Astrocyte (in vitro differentiated cells and primary cell): ENCODE measurements at regions not wholly inside any gene's neighbourhood (a gene's known extent, or its start where the extent isn't known, plus 50 kb on each side); places are given as distances from the start of the nearest gene placed in this dataset.
A peak's percentile ranks its signal among the peaks of the same experiment; 100 is the strongest.

Experiments
- DNase-seq: peaks from one replicate; pipeline ENCODE4 v3.0.0-alpha.2; 2010; ENCODE audit warnings: low read depth
- FAIRE-seq: peaks from 2 replicates; lab custom pipeline; 2011; peaks lifted over from hg19 to GRCh38; lab: Jason Lieb, UNC
- H2AFZ ChIP-seq: 2 replicates; pipeline ENCODE4 v1.6.0; 2012; ENCODE audit warnings: low read depth, low read length, inconsistent platforms
- H3K27ac ChIP-seq: 2 replicates; pipeline ENCODE4 v1.5.1; 2011; ENCODE audit warnings: low read depth, low read length, inconsistent platforms
- H3K27me3 ChIP-seq: 2 replicates; pipeline ENCODE4 v1.6.0; 2011; ENCODE audit warnings: low read length, inconsistent platforms; ENCODE audit not compliant: insufficient read depth
- H3K36me3 ChIP-seq: 2 replicates; pipeline ENCODE4 v1.5.1; 2011; ENCODE audit warnings: low read length, inconsistent platforms; ENCODE audit not compliant: insufficient read depth
- H3K4me1 ChIP-seq: 2 replicates; pipeline ENCODE4 v1.5.1; 2011; ENCODE audit warnings: low read length, inconsistent platforms; ENCODE audit not compliant: insufficient read depth
- H3K4me2 ChIP-seq: 2 replicates; pipeline ENCODE4 v1.6.0; 2012; ENCODE audit warnings: low read length, inconsistent platforms
- H3K4me3 ChIP-seq: 2 replicates; pipeline ENCODE4 v1.5.1; 2011; ENCODE audit warnings: low read depth, mild to moderate bottlenecking, low read length, inconsistent platforms; ENCODE audit not compliant: insufficient read depth
- H3K79me2 ChIP-seq: 2 replicates; pipeline ENCODE4 v1.6.0; 2012; ENCODE audit warnings: mild to moderate bottlenecking, low read length, inconsistent platforms; ENCODE audit not compliant: insufficient read depth
- H3K9ac ChIP-seq: 2 replicates; pipeline ENCODE4 v1.6.0; 2012; ENCODE audit warnings: mild to moderate bottlenecking, low read length, inconsistent platforms
- H3K9me3 ChIP-seq: 2 replicates; pipeline ENCODE4 v1.5.1; 2012; ENCODE audit warnings: low read depth, mild to moderate bottlenecking, low read length, inconsistent platforms; ENCODE audit not compliant: insufficient read depth
- H4K20me1 ChIP-seq: 2 replicates; pipeline ENCODE4 v1.6.0; 2012; ENCODE audit warnings: low read length, inconsistent platforms; ENCODE audit not compliant: insufficient read depth
- H3K27ac Mint-ChIP-seq: one replicate; pipeline ENCODE4 v1.8.0; 2021; ENCODE audit warnings: mild to moderate bottlenecking, mixed read lengths; ENCODE audit not compliant: unreplicated experiment
- H3K27me3 Mint-ChIP-seq: one replicate; pipeline ENCODE4 v1.8.0; 2021; ENCODE audit warnings: low read depth, mixed read lengths; ENCODE audit not compliant: unreplicated experiment
- H3K36me3 Mint-ChIP-seq: one replicate; pipeline ENCODE4 v1.8.0; 2021; ENCODE audit warnings: low read depth, mixed read lengths; ENCODE audit not compliant: unreplicated experiment
- H3K4me1 Mint-ChIP-seq: one replicate; pipeline ENCODE4 v1.8.0; 2021; ENCODE audit warnings: low read depth, mixed read lengths; ENCODE audit not compliant: unreplicated experiment
- H3K4me3 Mint-ChIP-seq: one replicate; pipeline ENCODE4 v1.8.0; 2021; ENCODE audit warnings: mild to moderate bottlenecking, moderate library complexity, mixed read lengths; ENCODE audit not compliant: unreplicated experiment
- H3K9me3 Mint-ChIP-seq: one replicate; pipeline ENCODE4 v1.8.0; 2021; ENCODE audit warnings: mild to moderate bottlenecking, mixed read lengths; ENCODE audit not compliant: unreplicated experiment
- EZH2 ChIP-seq: IDR thresholded peaks from 2 replicates; pipeline ENCODE4 v1.6.1; 2012; ENCODE audit warnings: mild to moderate bottlenecking, low read length, inconsistent platforms; ENCODE audit not compliant: insufficient read depth
- TF ChIP-seq, protein P1 (sequence below): IDR thresholded peaks from 2 replicates; pipeline ENCODE4 v1.5.1; 2011; ENCODE audit warnings: low read depth, mild to moderate bottlenecking, inconsistent platforms, low read length, moderate library complexity; ENCODE audit not compliant: insufficient read depth

DNA sequence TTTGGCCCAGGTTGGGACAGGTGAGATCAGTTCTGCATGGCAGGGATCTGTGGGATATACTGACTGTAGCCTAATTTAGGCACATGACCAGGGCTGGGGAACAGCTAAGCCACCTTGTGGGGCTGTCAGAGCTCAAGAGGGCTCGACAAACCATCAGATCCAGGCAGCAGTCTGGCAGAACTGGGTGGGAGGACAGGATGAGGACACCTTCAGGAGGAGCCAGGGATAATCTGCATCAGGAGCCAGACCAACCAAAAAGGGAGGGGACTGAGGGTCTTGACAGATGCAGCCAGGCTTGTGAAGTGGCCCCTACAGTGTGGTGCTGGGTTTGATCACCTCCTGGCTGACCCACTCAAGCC is 123.4 kb downstream of the MAFB start:
- Histone ChIP-seq H3K36me3 (no peaks in the 10 kb centered on the region), H4K20me1 (no peaks in the 10 kb centered on the region), H3K9ac (no peak overlapping the region), H3K27me3 (no peaks in the 10 kb centered on the region), H3K79me2 (no peaks in the 10 kb centered on the region), H3K27ac (no peak overlapping the region), H2AFZ (no peak overlapping the region), H3K9me3 (no peaks in the 10 kb centered on the region), H3K4me2 (no peak overlapping the region), H3K4me1 (peaks cover 22% of the 10 kb centered on the region), H3K4me3 (no peak overlapping the region)
- H3K4me3 Mint-ChIP-seq = no peak overlapping the region
- FAIRE-seq (no peak), DNase-seq (no peak)
- peaks cover 21% of the 10 kb centered on the region for H3K4me1 Mint-ChIP-seq
- no peaks in the 10 kb centered on the region for H3K9me3 Mint-ChIP-seq
- H3K27ac Mint-ChIP-seq = no peak overlapping the region
- TF ChIP-seq, protein P1, sequence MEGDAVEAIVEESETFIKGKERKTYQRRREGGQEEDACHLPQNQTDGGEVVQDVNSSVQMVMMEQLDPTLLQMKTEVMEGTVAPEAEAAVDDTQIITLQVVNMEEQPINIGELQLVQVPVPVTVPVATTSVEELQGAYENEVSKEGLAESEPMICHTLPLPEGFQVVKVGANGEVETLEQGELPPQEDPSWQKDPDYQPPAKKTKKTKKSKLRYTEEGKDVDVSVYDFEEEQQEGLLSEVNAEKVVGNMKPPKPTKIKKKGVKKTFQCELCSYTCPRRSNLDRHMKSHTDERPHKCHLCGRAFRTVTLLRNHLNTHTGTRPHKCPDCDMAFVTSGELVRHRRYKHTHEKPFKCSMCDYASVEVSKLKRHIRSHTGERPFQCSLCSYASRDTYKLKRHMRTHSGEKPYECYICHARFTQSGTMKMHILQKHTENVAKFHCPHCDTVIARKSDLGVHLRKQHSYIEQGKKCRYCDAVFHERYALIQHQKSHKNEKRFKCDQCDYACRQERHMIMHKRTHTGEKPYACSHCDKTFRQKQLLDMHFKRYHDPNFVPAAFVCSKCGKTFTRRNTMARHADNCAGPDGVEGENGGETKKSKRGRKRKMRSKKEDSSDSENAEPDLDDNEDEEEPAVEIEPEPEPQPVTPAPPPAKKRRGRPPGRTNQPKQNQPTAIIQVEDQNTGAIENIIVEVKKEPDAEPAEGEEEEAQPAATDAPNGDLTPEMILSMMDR = no peak
- TF ChIP-seq EZH2 = no peak
- H3K27me3 Mint-ChIP-seq = no peaks in the 10 kb centered on the region
- no peaks in the 10 kb centered on the region for H3K36me3 Mint-ChIP-seq

DNA sequence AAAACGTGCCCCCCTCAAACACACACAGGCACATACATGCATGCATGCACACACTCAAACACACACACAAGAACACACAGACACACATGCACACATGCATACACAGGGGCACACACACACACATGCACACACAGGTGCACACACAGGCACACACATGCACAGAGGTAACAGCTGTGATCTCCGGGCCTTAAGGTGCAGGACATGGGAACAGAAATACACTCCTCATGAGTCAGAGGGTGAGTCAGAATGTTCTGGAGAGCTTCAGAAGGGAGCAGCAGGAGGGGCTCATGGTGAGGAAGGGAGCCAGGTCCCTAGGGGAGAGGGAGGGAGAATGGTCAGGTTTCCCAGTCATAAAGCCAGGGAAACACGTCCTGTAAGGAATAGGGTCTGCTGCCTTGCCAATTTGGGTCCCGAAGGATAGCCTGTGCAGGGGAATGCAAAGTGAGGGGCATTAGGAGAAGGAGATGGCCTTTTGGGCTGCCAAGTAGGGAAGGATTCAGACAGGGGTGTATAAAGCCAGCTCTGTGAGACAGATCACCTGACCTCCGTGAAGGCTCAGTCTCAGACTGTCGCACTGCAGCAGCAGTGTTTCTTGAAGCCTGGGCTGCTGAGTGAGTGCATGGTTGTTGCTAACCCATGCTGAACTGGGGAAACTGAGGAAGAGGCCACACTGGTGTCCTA is 123.9 kb downstream of the MAFB start:
- Histone ChIP-seq H3K4me3 (no peak overlapping the region), H4K20me1 (no peaks in the 10 kb centered on the region), H3K9me3 (no peaks in the 10 kb centered on the region), H3K27ac (no peak overlapping the region), H3K27me3 (no peaks in the 10 kb centered on the region), H2AFZ (no peak overlapping the region), H3K4me1 (peaks cover 22% of the 10 kb centered on the region), H3K4me2 (peak overlapping the region; percentile 40), H3K9ac (no peak overlapping the region), H3K79me2 (no peaks in the 10 kb centered on the region), H3K36me3 (no peaks in the 10 kb centered on the region)
- Mint-ChIP-seq H3K27ac (no peak overlapping the region), H3K9me3 (no peaks in the 10 kb centered on the region), H3K27me3 (no peaks in the 10 kb centered on the region), H3K4me1 (peaks cover 21% of the 10 kb centered on the region), H3K36me3 (no peaks in the 10 kb centered on the region), H3K4me3 (no peak overlapping the region)
- DNase-seq (peak; percentile 82), FAIRE-seq (peak; percentile 81)
- TF ChIP-seq, protein P1 = no peak
- no peak for TF ChIP-seq EZH2

DNA sequence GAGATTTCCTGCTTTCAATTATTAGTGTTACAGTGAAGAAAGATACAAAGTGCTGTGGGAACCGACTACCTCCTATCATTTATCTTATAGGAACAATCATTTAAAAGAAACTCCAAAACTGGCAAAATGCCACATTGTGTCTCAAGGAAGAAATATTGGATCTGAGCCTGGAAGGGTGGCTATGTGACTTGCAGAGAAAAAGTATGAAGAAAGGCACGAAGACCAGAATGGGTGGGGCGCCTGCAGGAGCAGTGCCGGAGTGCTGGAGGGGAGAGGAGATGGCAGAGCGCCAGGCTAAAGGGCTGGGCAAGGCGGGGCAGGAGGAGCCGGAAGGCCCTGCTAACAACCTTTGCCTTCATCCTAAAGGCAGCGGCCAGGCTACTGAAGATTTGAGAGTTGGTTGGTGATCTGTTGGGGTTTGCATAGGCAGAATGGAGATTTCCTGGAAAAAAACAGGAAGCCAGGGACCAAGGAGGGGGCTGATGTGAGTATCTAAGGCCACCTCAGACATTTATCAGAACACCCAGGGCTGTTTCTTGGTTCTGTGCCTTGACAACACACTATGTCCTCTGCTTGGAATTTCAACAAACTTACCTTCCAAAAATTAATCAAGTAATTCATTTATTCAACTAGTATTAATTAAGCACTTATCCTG is 125.6 kb downstream of the MAFB start:
- Mint-ChIP-seq H3K4me3 (no peak overlapping the region), H3K9me3 (no peaks in the 10 kb centered on the region), H3K36me3 (no peaks in the 10 kb centered on the region), H3K4me1 (peaks cover 21% of the 10 kb centered on the region), H3K27ac (no peak overlapping the region), H3K27me3 (no peaks in the 10 kb centered on the region)
- DNase-seq = peak; percentile 66
- Histone ChIP-seq H2AFZ (no peak overlapping the region), H3K9ac (no peak overlapping the region), H3K36me3 (no peaks in the 10 kb centered on the region), H3K27me3 (no peaks in the 10 kb centered on the region), H3K9me3 (no peaks in the 10 kb centered on the region), H3K27ac (no peak overlapping the region), H3K4me2 (no peak overlapping the region), H3K4me1 (peaks cover 22% of the 10 kb centered on the region), H3K4me3 (no peak overlapping the region), H4K20me1 (no peaks in the 10 kb centered on the region), H3K79me2 (no peaks in the 10 kb centered on the region)
- TF ChIP-seq, protein P1 = no peak
- no peak for TF ChIP-seq EZH2
- no peak for FAIRE-seq
